Brain pericyte (primary cell): ENCODE measurements at regions not wholly inside any gene's neighbourhood (a gene's known extent, or its start where the extent isn't known, plus 50 kb on each side); places are given as distances from the start of the nearest gene placed in this dataset.
"Not testable (repeated sequence)": the region's sequence is repeated elsewhere in the genome, so short reads cannot be mapped to it uniquely, and the experiment has no call there.

Source experiments
- DNase-seq: peaks from one replicate; pipeline ENCODE4 v3.0.0-alpha.2; 2012; ENCODE audit warnings: low read depth, low spot score

DNA sequence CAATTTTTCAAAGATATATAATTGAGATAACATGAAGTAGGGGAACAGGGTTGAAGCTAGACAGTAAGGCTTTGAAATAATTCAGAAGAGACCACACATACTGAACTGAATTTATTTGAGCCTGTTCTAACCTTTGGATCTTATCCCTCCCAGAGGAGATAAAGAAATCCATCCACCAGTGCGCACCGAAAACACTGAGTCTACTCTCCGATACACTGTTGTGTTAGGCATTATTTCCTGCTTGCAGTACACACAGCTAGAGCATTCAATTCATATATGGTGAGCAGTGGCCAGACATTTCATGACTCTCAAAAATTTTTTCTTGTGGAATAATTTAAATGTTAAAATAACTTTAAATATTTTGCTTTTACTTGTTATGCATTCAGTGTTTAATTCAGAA lies 342.7 kb downstream of the GPD2 start:
- no peak for DNase-seq

DNA sequence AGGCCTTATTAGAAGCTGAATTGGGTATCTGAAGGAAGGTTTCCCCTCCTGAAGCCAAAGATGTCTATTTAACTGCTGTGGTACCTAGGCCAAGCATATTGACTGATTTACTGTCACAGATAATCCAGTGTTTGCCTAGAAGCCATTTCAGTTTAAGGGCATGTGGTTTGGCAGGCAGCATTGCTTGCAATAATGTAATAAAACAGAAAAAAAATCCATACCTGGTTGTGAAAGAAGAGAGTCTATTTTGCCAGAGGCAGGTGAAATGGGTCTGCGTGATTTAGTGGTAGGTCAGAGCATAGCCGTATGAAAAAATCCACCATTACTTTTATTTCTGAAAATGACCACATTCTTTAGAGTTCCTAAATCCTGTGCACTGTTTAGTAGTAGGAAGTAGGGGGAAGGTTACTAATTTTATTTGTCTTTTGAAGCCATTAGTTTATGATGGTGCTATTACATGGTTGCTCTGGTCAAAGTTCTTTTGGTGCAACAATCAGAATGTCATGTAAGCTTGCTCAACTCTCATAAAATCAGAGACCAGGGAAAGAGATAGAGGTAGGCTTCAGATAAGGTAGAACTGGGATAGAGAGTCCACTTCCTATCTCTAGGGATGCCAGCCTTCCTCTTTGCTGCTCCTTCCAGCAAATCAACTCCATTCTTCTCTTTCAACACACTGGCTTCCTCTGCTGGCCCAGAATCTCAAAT lies 343.4 kb downstream of the GPD2 start:
- DNase-seq, result no peak

DNA sequence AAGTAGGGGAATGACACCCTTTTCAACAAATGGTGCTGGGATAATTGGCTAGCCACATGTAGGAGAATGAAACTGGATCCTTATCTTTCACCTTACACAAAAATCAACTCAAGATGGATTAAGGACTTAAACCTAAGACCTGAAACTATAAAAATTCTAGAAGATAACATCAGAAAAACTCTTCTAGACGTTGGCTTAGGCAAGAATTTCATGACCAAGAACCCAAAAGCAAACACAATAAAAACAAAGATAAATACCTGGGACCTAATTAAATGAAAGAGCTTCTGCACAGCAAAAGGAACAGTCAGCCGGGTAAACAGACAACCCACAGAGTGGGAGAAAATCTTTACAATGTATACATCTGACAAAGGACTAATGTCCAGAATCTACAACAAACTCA lies 345.5 kb downstream of the GPD2 start:
- DNase-seq, result not testable (repeated sequence)

DNA sequence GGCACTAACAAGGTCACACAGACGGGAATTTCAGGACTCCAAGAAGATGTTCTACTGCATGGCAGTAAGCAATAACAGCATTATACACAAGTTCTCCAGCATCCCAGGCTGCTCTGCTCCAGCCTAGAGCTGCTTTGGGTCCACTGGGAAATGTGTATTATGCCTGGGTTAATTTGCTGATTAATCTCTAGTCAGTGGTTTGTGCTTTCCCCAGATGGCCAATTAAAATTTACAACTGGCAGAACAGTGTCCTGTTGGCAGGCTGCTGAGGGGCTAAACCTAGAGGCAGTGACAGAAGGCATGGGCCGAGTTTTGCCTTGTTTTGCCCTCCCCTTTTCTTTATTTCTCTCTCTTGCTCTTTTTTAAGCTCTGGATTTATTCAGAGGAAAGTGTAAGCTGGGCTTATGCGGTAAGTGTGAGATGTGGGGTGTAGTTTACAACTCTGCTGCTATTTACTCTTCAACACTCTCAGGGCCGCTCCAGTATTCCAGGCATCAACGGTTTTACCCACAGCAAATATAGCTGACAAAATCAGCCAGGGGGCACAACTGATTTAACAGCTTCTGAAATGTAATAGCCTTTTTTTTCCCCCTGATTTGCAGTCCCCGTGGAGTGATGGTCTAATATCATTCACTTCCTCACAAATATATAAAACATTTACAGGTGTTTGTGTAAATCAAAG lies 348.0 kb downstream of the GPD2 start:
- no peak for DNase-seq

DNA sequence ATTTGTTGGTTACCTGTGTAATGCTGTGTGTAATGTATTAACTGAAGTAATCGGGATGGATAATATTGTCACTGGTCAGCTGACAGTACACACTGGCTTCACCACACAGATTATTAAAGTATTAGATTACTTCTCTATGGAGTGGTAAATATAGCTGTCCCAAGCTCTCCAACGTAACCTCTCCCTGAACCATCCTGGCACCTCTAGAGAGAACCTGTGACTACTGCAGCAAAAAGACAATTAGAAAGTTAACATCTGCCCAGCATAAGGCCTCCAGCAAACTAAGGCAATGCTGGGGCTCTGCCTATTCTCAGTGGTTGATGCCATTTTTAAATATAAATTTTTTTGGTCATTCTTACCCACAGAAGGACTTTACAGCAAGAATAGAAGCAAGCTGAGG lies 351.3 kb downstream of the GPD2 start:
- DNase-seq, result no peak

DNA sequence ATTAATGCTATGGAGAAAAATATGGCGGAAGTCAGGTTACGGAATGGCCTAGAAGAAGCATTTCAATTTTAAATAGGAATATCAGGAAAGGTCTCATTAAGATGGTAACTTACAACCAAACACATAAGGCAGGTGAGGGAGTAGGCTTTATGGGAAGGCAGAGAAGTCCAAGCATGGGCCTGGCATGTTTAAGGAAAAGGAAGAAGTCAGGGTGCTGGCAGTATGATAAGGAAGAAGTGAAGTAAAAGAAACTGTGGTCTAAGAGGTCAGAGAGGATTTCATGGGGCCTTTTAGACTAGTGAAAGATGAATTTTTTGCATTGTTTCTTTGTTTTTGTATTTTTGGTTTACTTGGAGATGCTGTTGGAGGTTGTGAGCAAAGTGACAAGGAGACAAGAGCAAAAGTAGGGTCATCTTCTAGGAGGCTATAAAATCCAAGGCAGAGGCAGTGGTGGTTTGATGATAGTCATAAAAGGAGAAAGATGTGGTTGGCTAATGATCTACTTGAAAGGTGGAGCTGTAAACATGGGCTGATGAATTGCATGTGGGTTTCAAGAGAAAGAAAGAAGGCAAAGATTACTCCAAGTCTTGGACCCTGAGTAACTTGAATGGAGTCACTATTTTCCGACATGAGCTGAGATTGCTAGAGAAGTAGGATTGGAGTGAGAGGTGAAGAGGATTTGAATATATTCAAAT lies 354.3 kb downstream of the GPD2 start:
- DNase-seq, result no peak

DNA sequence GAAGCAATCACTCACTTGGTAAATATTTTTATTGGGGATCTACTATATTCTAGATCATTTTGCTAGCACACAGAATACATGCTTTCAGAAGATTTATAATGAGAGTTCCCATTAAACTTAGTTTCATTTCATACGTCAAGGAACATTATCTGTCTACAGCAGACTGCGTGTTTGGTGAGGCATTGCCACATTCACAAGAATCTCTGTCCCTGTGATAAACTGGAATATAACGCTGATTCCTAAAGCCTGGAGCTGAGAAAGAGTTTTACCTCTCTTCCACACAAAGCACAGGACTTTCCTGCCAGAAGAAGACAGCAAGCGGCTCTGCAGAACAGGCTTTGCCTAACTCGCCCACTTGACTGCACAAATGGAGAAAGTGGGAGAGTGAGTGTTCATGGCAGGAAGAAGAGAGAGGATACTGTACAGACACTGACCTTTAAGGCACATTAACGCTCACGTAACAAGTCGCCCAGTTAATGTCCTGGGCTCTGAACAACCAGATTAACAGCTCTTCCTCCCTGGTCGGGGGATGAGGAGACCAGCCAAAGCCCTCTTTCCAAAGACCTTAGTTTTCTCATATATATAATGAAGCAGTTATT lies 356.2 kb downstream of the GPD2 start:
- DNase-seq, result no peak

DNA sequence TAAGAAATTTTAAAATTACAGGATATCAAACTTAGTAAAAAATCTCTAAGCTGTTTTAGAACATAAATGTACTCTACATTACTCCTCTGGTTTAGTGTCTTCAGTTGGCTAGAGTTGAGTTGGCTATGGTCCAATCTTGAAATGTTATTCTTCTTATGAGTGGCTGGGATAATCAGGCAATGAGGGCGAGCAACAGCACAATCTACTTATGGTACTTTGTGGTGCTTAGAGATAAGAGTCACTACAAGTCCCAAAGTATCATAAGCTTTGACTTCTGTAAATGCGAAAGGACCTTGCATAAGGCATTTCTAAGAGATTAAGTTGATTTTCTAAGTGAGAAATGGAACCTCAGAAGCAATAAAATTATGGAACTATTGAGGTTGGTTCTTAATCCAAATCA lies 361.7 kb downstream of the GPD2 start:
- DNase-seq, result no peak

DNA sequence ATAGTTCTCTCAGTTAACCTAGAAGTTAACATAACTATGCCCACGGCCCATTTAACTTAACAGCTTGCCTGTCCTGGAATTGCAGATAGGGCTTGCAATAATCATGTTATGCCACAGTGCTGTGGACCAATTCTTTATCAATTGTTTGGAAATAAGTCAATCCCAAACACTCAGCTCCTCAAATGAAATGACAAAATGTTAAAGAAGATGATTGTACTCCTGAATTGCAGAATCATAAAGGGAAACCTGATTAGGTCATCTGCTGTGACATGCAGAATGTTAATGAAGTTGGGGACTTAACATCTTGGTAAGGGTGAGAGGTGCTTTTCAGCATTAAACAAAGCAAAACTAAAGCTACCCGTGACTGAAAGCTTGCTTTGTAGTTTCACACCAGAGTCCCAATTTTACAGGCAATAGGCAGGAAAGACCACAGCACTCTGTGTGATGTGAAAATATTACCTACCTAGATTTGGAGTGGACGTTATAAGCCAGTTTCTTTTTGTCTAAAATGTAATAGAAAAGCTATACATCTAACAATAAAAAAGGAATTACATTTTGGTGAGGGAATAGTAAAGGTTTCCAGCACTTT lies 364.0 kb downstream of the GPD2 start:
- DNase-seq, result no peak

DNA sequence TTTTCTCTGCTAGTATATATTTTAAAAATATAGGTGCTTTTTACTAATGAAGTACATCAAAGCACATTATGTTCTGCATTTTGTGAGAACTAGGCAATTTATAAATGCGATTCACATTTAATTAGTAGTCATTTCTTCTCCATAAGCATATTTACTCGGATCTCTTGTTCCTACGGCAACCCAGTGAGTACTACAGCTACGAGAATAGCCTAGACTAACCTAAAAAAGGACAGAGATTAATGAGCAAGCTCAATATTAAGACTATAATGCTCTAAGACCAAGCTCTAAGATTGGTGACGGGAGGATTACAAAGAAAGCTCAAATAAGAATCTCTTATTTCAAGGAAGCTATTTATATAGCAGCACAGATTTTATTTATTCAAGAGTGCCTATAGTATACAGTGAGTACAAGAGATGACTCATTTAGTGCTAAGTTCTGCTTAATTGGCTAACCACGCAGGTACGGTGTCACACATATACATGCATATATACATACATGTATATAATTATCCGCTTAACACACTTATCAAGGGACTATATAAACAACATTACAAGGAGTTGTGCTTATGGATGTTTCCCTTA lies 364.7 kb downstream of the GPD2 start:
- no peak for DNase-seq

DNA sequence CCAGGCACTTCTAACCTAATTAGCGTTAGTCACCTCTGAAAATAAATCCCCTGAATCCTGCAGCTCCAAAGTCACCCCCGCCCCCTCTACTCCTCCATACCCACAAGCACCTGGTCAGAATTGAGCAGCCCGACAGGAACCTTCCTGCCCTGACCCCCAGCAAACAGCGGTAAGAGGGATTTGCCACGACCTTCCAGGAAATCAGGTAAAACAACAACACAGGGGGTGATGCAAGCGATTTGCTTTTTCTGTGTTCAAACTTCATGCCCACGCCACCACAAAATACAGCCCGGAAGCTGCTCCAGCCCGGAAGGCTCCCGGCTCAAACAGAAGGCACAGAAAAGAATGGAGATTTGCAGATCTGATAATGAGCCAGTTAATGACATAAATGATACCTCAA lies 367.1 kb downstream of the GPD2 start:
- no peak for DNase-seq

DNA sequence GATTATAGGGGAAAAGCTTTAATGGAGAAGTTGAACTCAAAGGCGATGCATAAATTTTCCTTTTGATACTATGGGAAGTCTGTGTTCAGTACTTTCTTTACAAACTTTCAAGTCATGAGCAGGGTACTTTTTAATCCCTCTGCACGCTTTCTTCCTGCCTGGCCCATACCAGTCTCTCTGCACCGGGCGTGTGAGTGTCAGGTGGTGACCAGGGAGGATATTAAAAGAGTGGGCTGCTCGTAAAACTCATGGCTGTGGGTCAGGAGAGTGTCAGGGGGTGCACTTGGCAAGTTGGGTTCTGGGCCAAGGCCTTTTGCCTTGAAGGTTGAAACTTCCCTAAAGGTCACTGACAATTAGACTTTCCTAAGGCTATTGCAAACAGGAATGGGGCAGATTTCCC lies 367.8 kb downstream of the GPD2 start:
- DNase-seq, result no peak

DNA sequence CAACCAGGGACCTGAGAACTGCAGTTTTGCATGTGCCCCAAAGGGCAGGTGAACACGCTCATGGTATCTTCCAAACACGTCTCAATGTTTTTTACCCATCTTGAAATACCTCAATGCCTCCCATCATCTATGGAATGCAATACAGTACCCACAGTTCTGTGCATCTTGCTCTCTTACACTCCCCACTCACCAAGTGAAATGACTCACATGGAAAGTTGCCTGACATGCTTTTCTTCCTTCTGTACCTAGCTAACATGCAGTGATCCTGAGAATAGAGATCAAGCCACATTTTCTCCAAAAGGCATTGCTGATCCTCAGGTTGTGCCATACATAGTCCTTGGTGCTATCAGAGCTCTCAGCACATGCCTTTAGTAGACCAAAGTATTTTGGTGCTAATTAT lies 373.9 kb downstream of the GPD2 start:
- no peak for DNase-seq

DNA sequence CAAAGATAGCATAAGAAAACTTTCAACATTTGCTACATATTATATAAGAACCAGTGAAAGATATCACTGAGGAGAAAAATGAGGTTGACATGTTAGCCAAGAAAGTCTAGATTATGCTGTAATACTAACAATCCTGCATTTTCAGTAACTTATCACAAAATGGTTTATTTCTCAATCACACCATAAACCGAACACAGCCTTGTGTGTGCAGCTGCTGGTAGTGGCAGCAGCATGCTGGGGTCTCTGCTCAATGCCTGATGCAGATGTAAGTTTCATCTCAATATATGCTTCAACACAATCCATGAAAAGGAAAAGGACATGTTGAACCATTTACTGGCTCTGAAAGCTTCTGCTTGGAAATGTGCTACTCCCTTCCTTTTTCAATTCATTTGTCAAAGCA lies 376.3 kb downstream of the GPD2 start:
- no peak for DNase-seq

DNA sequence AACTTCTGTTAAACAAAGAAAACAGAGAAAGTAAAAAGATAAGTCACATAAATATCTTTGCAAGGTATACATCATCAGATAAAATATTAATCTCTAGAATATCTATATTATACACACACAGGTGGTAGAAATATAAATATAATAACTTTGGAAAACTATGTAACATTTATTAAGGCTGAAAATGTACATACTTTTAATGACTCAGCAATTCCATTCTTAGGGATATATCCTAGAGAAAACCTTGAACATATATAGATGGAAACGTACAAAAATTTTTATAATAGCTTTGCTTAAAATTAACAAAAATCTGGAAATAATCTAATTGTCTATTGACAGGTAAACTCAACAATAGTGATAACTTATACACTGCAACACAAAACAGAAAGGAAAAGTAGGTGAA lies 381.3 kb downstream of the GPD2 start:
- DNase-seq, result no peak

DNA sequence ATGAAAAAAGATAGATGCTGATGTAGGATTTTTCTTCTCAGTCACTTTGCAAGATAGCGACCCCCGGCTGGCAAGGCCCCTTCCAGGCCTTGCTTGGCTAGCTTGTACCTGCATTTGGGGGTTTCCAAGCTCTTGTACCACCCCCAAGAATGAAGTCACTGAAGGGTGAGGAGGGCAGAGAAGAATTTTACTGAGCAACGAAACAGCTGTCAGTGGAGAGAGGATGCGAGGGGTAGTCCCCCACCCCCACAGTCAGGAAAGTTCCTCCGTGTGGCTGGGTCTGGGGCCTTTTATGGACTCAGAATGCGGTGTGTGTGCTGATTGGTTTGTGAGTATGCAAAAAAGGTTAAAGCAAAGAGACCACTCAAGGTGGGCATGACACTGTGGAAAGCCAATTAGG lies 382.0 kb downstream of the GPD2 start:
- no peak for DNase-seq

DNA sequence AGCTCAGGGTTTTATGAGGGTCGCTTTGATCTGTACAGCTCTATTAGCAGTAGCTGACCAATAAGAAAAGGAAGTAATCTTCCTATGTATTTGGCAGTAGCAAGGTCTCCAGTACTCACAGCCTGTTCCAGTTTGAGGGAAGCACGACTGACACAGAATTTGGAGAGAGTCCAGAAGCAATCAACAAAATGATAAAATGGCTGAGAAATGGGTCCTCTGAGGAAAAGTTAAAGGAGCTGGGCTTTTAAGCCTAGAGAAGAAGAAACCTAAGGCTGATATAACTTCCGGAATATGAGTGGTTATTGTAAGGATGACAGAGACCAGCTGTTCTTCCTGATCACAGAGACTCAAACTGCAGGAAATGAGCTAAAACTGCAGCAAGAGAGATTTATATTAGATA lies 382.8 kb downstream of the GPD2 start:
- DNase-seq, result no peak

DNA sequence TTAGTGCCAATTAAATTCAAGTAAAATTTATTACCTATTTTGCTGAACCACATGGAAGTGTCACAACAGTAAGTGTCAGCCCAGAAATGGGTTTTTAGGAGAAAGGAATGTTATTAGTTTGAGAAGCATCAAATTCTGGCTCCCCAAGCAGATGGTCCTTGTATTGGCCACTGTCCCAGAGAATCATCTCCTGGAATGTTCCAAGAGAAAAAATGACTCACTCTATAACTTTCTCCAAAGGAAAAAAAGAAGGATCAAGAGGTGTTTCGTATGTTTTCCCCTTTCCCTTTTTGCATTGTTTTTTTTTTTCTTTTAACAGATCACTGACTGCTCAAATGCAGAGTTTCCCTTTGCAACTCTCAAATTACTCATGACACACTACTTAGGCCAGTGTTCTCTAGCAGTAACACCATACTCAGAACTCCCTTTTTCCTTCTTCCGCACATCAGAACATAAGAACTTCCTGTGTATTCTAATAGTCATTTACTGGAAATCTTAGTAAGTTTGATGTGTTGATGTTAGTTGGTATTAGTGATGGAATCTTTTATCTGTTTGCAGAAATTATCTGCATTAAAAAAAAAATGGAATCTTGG lies 390.3 kb downstream of the GPD2 start:
- no peak for DNase-seq

DNA sequence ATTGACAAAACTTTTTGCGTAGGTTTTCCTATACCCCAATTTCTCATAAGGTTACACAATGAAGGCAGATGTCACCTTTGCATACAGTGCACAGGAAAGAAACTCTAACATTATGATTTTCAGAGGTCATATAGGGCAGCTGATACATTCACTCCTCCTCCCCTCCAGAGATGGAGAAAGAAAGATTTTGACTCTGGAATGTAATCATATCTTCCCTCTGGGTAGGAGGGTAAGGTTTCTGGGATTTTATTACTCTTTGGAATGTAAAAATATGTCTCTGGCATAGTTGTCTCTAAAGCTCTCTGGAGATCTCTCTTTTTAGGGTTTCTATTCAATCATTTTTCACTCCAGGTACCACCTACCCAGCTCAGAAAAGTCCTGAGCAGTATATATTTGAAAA lies 398.3 kb downstream of the GPD2 start:
- no peak for DNase-seq

DNA sequence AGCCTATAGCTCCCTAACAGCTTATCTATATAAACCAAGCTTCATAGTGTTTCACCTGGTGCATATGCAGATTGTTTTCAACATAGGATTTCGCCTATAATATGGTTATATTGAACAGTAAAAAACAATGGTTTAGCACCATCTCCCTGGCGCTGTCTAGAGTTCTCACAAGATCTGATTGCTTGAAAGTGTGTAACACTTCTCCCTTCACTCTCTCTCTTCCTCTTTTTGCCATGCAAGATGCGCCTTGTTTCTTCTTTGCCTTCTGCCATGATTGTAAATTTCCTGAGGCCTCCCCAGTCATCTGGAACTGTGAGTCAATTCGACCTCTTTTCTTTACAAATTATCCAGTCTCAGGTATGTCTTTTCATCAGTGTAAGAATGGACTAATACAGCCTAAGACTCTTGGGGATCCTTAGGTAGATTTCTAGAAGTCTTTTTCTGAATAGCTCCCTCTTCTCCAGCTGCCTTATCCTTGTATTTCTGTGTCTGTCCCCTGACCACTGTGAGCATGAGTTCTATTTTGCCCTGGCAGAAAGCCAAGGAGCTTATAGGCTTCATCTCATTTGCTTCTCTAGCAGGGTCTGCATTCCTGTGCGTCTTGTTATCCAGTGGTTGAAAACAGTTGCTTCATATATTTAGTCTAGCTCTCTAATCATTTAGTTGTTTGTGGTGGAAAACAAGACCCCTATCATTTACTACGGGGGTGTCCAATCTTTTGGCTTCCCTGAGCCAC lies 401.6 kb downstream of the GPD2 start:
- no peak for DNase-seq

DNA sequence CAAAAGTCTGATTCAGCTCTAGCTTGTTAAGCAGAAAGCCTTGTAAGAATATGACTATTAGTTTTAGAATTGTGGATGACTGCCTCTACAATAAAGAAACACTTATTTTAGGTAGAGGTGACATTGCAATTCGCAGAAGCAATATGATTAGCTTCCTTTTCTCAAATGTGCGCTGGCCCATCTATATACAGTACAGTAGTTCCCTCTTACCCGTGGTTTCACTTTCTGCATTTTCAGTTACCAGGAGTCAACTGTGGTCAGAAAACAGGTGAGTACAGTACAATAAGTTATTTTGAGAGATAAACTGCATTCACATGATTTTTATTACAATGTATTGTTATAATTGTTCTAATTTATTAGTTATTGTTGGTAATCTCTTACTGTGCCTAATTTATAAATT lies 405.1 kb downstream of the GPD2 start:
- DNase-seq, result no peak
